ENCODE measurements at regions not wholly inside any gene's neighbourhood (a gene's known extent, or its start where the extent isn't known, plus 50 kb on each side); places are given as distances from the start of the nearest gene placed in this dataset.

DNA sequence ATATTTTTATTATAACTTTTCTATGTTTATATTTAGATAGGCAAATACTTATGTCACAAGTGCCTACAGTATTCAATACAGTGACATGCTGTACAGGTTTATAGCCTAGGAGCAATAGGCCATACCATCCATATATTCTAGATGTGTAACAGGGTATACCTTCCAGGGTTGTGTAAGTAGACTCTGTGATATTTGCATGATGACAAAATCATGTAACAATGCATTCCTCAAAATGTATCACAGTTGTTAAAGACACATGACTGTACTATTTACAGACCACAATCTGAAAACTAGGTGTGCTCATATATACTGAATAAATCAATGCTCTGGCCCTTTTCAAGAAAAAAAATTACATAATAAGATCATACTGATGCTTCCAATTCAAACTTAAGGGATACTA lies 433.2 kb upstream of the RGPD4 start (continued):
- no peak for TF ChIP-seq POLR2AphosphoS5 (IDR thresholded peaks at IDR 0.05; ENCODE audit: low read depth)
- no peak for TF ChIP-seq STAT1 (IDR thresholded peaks at IDR 0.05; ENCODE audit: unreplicated experiment)
- TF ChIP-seq, protein P1, sequence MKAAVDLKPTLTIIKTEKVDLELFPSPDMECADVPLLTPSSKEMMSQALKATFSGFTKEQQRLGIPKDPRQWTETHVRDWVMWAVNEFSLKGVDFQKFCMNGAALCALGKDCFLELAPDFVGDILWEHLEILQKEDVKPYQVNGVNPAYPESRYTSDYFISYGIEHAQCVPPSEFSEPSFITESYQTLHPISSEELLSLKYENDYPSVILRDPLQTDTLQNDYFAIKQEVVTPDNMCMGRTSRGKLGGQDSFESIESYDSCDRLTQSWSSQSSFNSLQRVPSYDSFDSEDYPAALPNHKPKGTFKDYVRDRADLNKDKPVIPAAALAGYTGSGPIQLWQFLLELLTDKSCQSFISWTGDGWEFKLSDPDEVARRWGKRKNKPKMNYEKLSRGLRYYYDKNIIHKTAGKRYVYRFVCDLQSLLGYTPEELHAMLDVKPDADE (IDR thresholded peaks at IDR 0.05), result no peak
- no peak for TF ChIP-seq EZH2phosphoT487 (IDR thresholded peaks at IDR 0.05; ENCODE audit: unreplicated experiment)
- TF ChIP-seq EZH2 (IDR thresholded peaks at IDR 0.05; ENCODE audit: low read depth, unreplicated experiment), result no peak

DNA sequence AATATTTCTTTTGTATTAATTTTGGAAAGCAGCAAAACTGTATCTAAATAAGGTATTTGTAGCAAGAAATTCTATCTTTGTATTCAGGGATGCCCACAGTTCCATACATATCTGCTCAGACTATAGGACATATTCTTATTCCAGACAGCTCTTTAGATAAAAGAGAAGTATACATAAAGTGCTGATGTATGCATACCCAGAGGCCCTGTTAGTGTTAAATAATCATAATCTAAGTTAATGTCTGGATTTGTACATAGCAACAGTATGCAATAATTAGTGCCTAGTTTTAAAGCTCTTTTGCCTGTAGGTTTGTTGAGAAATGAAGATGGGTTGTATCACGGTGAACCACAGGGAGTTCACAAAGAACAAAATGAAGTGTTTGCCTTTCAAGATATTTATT lies 428.0 kb upstream of the RGPD4 start:
- Histone ChIP-seq H3K4me1 (ENCODE audit: insufficient read depth) (no peaks in the 10 kb centered on the region), H3K79me2 (replicated peaks; ENCODE audit: insufficient read depth) (no peaks in the 10 kb centered on the region), H3F3A (replicated peaks; ENCODE audit: low read depth) (no peaks in the 10 kb centered on the region), H3K4me2 (no peak overlapping the region), H3K9me2 (ENCODE audit: insufficient read depth) (no peaks in the 10 kb centered on the region), H3K27ac (ENCODE audit: low read depth) (no peak overlapping the region), H4K20me1 (replicated peaks; ENCODE audit: insufficient read depth) (no peaks in the 10 kb centered on the region), H3K36me3 (ENCODE audit: insufficient read depth) (no peaks in the 10 kb centered on the region), H3K27me3 (ENCODE audit: insufficient read depth) (no peaks in the 10 kb centered on the region), H2AFZ (no peak overlapping the region), H3K4me3 (no peak overlapping the region)
- no peak for ATAC-seq
- Mint-ChIP-seq H3K27ac (no peak overlapping the region), H3K9me3 (no peaks in the 10 kb centered on the region; the same call in 2 of the 3 replicates), H3K4me3 (no peak overlapping the region), H3K36me3 (ENCODE audit: low read depth) (no peaks in the 10 kb centered on the region), H3K27me3 (ENCODE audit: insufficient read depth, low read depth, poor library complexity) (no peaks in the 10 kb centered on the region), H3K4me1 (no peaks in the 10 kb centered on the region)
- no peak for DNase-seq (ENCODE audit: low spot score)
- no peak for TF ChIP-seq ZNF331 (CRISPR knock-in tag; IDR thresholded peaks at IDR 0.05; ENCODE audit: low read depth)

DNA sequence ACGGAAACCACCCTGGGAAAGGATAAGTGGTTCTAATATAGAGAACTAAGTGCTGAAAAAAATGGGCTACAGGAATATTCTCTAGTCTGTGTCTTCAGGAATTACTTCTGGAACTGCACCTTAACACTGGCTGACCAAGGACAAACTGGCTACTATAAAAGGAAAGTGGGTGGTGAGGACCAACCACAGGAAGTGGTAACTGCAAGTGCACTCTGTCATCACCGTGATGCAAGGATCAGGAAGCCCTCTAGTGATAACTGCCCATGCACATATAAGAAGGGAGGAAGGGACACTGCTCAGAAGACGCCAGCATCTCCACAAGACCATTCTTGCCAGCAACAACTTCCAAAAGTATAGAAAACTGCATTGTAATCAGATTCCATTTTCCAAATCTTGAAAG lies 424.4 kb upstream of the RGPD4 start:
- H3K9me3 Mint-ChIP-seq, result no peaks in the 10 kb centered on the region
- TF ChIP-seq, protein P2, sequence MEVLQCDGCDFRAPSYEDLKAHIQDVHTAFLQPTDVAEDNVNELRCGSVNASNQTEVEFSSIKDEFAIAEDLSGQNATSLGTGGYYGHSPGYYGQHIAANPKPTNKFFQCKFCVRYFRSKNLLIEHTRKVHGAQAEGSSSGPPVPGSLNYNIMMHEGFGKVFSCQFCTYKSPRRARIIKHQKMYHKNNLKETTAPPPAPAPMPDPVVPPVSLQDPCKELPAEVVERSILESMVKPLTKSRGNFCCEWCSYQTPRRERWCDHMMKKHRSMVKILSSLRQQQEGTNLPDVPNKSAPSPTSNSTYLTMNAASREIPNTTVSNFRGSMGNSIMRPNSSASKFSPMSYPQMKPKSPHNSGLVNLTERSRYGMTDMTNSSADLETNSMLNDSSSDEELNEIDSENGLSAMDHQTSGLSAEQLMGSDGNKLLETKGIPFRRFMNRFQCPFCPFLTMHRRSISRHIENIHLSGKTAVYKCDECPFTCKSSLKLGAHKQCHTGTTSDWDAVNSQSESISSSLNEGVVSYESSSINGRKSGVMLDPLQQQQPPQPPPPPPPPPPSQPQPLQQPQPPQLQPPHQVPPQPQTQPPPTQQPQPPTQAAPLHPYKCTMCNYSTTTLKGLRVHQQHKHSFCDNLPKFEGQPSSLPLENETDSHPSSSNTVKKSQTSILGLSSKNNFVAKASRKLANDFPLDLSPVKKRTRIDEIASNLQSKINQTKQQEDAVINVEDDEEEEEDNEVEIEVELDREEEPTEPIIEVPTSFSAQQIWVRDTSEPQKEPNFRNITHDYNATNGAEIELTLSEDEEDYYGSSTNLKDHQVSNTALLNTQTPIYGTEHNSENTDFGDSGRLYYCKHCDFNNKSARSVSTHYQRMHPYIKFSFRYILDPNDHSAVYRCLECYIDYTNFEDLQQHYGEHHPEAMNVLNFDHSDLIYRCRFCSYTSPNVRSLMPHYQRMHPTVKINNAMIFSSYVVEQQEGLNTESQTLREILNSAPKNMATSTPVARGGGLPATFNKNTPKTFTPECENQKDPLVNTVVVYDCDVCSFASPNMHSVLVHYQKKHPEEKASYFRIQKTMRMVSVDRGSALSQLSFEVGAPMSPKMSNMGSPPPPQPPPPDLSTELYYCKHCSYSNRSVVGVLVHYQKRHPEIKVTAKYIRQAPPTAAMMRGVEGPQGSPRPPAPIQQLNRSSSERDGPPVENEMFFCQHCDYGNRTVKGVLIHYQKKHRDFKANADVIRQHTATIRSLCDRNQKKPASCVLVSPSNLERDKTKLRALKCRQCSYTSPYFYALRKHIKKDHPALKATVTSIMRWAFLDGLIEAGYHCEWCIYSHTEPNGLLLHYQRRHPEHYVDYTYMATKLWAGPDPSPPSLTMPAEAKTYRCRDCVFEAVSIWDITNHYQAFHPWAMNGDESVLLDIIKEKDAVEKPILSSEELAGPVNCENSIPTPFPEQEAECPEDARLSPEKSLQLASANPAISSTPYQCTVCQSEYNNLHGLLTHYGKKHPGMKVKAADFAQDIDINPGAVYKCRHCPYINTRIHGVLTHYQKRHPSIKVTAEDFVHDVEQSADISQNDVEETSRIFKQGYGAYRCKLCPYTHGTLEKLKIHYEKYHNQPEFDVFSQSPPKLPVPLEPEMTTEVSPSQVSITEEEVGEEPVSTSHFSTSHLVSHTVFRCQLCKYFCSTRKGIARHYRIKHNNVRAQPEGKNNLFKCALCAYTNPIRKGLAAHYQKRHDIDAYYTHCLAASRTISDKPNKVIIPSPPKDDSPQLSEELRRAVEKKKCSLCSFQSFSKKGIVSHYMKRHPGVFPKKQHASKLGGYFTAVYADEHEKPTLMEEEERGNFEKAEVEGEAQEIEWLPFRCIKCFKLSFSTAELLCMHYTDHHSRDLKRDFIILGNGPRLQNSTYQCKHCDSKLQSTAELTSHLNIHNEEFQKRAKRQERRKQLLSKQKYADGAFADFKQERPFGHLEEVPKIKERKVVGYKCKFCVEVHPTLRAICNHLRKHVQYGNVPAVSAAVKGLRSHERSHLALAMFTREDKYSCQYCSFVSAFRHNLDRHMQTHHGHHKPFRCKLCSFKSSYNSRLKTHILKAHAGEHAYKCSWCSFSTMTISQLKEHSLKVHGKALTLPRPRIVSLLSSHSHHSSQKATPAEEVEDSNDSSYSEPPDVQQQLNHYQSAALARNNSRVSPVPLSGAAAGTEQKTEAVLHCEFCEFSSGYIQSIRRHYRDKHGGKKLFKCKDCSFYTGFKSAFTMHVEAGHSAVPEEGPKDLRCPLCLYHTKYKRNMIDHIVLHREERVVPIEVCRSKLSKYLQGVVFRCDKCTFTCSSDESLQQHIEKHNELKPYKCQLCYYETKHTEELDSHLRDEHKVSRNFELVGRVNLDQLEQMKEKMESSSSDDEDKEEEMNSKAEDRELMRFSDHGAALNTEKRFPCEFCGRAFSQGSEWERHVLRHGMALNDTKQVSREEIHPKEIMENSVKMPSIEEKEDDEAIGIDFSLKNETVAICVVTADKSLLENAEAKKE (CRISPR knock-in tag; IDR thresholded peaks at IDR 0.05), result no peak
- TF ChIP-seq EZH2phosphoT487 (IDR thresholded peaks at IDR 0.05; ENCODE audit: unreplicated experiment), result no peak
- TF ChIP-seq, protein P3, sequence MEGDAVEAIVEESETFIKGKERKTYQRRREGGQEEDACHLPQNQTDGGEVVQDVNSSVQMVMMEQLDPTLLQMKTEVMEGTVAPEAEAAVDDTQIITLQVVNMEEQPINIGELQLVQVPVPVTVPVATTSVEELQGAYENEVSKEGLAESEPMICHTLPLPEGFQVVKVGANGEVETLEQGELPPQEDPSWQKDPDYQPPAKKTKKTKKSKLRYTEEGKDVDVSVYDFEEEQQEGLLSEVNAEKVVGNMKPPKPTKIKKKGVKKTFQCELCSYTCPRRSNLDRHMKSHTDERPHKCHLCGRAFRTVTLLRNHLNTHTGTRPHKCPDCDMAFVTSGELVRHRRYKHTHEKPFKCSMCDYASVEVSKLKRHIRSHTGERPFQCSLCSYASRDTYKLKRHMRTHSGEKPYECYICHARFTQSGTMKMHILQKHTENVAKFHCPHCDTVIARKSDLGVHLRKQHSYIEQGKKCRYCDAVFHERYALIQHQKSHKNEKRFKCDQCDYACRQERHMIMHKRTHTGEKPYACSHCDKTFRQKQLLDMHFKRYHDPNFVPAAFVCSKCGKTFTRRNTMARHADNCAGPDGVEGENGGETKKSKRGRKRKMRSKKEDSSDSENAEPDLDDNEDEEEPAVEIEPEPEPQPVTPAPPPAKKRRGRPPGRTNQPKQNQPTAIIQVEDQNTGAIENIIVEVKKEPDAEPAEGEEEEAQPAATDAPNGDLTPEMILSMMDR (conservative IDR thresholded peaks at IDR 0.05; ENCODE audit: low read depth in 2 of 2), result no peak
- TF ChIP-seq ZNF331 (CRISPR knock-in tag; IDR thresholded peaks at IDR 0.05; ENCODE audit: low read depth), result no peak
- no peak for TF ChIP-seq STAT1 (IDR thresholded peaks at IDR 0.05; ENCODE audit: unreplicated experiment)
- TF ChIP-seq JUNB (IDR thresholded peaks at IDR 0.05; ENCODE audit: unreplicated experiment), result no peak
- TF ChIP-seq, protein P1 (IDR thresholded peaks at IDR 0.05), result no peak
- no peak for TF ChIP-seq CREB1 (CRISPR knock-in tag; IDR thresholded peaks at IDR 0.05; ENCODE audit: low read depth)
- TF ChIP-seq EZH2 (IDR thresholded peaks at IDR 0.05; ENCODE audit: low read depth, unreplicated experiment), result no peak
- TF ChIP-seq POLR2AphosphoS5 (IDR thresholded peaks at IDR 0.05; ENCODE audit: low read depth), result no peak

More for the DNA sequence above, 424.4 kb upstream of the RGPD4 start:
- Histone ChIP-seq H3K4me2 (no peak overlapping the region), H3K27me3 (ENCODE audit: insufficient read depth) (no peaks in the 10 kb centered on the region), H3K4me1 (ENCODE audit: insufficient read depth) (no peaks in the 10 kb centered on the region), H3K36me3 (ENCODE audit: insufficient read depth) (no peaks in the 10 kb centered on the region), H3K9me2 (ENCODE audit: insufficient read depth) (no peaks in the 10 kb centered on the region), H3K27ac (ENCODE audit: low read depth) (no peak overlapping the region), H3K4me3 (no peak overlapping the region), H3F3A (replicated peaks; ENCODE audit: low read depth) (no peaks in the 10 kb centered on the region), H2AFZ (no peak overlapping the region), H4K20me1 (replicated peaks; ENCODE audit: insufficient read depth) (no peaks in the 10 kb centered on the region), H3K79me2 (replicated peaks; ENCODE audit: insufficient read depth) (no peaks in the 10 kb centered on the region)
- no peak for DNase-seq (ENCODE audit: low spot score)
- no peak for ATAC-seq
- Mint-ChIP-seq H3K4me3 (no peak overlapping the region), H3K36me3 (ENCODE audit: low read depth) (no peaks in the 10 kb centered on the region), H3K4me1 (no peaks in the 10 kb centered on the region), H3K27me3 (ENCODE audit: insufficient read depth, low read depth, poor library complexity) (no peaks in the 10 kb centered on the region), H3K27ac (no peak overlapping the region)
